Loucy (cell line): ENCODE measurements at regions not wholly inside any gene's neighbourhood (a gene's known extent, or its start where the extent isn't known, plus 50 kb on each side); places are given as distances from the start of the nearest gene placed in this dataset.

Experiments
- CTCF ChIP-seq: fragments of 200-600 bp; sonication (generic); conservative IDR thresholded peaks from 2 replicates; pipeline ENCODE4 v1.5.1; 2014; ENCODE audit warnings: mild to moderate bottlenecking, antibody characterized with exemption, low read length
- EZH2phosphoT487 ChIP-seq: fragments of 200-600 bp; IDR thresholded peaks from 2 replicates; pipeline ENCODE4 v1.6.1; 2018; ENCODE audit warnings: antibody characterized with exemption, mild to moderate bottlenecking, moderate library complexity, borderline replicate concordance

DNA sequence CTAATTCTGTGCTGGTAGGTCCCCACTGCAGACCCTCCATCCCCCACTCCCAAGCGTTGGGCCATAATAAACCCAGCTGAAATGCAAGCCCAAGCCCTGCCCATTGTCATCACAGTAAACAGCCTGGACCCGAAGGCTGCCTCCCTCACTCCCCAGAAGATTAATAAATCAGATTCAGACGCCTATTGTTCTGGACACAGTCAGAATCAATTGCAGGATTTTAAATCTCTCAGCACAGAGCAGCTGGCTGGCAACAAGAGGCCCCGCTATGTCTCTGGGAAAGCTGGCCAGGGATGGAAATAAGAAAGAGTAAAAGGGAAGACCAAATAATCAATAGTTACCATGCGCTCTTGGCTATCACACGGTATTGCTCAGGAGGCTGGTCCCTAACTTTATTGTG is 93.9 kb downstream of the C17orf67 start:
- no peak for TF ChIP-seq CTCF
- no peak for TF ChIP-seq EZH2phosphoT487
